ENCODE measurements at regions not wholly inside any gene's neighbourhood (a gene's known extent, or its start where the extent isn't known, plus 50 kb on each side); places are given as distances from the start of the nearest gene placed in this dataset.
"Not testable (repeated sequence)": the region's sequence is repeated elsewhere in the genome, so short reads cannot be mapped to it uniquely, and the experiment has no call there.

DNA sequence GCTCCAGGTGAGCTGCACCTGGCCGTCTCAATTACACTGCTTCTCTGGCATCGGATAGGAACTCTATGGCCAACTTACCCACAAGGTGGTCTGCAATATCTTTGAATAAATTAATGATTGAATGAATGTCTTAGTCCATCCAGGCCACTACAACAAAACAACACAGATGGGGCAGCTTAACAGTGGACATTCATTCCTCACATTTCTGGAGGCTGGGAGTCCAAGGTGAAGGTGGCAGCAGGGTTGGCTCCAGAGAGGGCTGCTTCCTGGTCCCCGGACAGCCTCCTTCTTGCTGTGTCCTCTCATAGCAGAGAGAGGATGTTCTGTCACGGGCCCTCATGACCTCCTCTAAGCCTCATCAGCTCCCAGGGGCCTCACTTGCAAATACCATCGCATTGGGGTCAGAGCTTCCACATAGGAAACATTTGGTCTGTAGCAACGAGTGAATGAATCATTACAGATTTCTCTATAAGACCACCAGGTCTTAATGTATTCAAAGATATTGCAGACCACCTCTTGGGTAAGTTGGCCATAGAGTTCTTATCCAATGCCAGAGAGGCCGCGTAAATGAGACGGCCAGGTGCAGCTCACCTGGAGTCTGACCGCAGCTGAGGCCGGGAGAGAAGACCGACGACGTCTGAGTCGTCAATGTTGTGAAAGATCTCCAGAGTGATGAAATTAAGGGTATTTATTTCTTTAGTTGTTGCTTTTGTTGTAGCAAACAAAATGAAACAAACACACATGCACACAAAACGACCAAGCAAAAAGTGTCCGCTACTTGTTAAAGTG, 182.7 kb upstream of the C14orf180 start:
- DNase-seq (ENCODE audit: low read depth in 2 of 2): no peak

DNA sequence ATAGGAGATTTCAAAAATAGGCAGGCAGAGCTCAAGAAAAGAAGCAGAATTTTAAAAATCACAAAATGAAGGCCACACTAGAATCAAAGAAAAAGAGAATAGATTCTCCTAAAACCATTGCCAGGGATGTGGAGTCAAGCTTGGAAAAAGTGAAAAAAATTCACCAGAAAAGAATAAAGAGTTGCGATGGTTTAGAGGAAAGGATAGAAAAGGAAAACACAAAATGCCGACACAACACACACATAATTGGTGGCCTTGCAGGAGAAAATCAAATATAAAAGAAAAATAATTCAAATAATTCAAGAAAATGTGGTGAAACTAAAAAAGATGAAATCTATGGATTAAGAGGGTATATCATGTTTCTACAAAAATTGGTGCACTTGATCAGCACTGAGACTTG, 181.6 kb upstream of the C14orf180 start:
- DNase-seq (ENCODE audit: low read depth in 2 of 2): no peak

DNA sequence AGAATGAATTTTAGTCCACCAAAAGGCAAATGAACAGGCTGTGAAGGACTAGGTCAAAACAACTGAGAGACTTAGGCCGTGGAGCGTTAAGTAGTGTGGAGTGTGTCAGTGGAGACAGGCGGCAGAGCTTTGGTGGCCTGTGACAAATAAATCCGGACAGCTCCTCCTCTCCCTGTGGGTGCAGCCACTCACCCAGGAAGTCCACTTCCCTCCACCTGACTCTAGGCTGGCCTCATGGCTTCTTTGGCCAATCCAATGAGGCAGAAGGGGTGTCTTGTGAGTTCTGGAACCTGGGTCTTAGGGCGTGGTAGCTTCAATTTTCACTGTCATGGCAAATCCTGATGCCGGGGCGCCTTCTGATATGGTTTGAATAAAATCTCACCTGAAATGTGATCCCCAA, 180.9 kb upstream of the C14orf180 start:
- no peak for DNase-seq (ENCODE audit: low read depth in 2 of 2)

DNA sequence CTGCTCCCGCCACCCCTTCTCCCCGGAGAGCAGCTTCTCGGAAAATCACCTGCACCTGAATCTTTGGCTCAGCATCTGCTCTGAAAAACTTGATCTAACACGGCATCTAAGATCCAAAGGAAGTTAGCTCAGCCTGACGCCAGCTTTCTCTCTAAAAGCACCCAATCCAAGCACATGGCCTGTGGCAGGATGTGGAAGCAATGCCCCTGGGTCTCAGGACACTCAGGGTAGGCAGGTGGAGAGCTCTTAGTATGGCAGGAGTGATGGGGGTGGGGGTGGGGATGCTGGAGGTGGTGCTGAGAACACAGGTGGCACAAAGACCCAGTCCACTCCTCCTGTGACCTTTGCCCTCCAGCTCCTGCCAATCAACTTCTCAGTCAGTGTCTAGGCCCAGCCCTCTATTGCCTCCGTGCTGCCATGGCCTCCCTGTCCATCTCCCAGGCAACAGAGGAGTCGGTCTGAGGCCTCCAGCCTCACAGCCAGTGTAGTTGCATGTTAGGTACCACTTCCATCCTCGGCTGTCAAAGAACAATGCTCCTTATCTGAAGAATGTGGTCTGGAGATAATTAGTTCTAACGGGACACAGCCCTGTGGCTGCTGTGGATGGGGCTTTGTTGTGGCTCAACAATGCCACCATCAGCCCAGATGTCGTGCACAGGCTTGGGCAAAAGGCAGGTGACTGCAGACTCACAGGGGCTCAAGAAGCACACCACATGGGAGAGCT, 180.0 kb upstream of the C14orf180 start:
- no peak for DNase-seq (ENCODE audit: low read depth in 2 of 2)

DNA sequence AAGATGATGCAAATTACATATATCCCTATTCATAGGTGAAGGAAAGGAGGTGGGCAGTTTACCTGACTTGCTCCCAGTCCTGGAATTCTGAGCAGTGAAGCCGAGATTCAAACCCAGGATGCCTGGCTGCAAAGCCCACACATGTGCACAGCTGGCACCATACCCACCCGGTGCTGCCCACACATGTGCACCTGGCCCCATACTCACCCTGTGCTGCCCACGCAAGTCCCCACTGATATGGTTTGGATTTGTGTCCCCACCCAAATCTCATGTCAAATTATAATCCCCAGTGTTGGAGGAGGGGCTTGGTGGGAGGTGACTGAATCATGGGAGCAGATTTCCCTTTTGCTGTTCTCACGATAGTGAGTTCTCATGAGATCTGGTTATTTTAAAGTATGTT, 179.2 kb upstream of the C14orf180 start:
- DNase-seq (ENCODE audit: low read depth in 2 of 2): no peak

DNA sequence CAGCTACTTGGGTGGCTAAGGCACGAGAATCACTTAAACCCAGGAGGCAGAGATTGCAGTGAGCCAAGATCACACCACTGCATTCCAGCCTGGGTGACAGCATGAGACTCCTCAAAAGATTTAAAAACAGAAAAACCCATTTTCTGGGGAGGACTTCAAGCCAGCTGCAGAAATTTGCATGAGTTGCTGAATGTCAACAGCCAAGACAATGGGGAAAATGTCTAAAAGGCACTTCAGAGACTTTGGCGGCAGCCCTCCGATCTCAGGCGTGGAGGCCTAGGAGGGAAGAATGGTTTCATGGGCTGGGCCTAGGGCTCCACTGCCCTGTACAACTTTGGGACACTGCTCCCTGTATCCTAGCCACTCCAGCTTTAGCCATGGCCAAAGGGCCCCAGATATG, 177.8 kb upstream of the C14orf180 start:
- DNase-seq (ENCODE audit: low read depth in 2 of 2): no peak

DNA sequence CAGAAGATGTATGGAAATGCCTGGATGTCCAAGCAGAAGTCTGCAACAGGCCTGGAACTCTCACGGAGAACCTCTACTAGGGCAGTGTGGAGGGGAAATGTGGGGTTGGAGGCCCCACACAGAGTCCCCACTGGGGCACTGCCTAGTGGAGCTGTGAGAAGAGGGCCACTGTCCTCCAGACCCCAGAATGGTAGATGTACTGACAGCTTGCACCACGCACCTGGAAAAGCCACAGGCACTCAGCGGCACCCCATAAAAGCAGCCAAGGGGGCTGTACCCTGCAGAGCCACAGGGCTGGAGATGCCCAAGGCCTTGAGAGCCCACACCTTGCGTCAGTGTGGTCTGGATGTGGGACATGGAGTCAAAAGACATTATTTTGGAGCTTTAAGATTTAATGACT, 177.3 kb upstream of the C14orf180 start:
- DNase-seq (ENCODE audit: low read depth in 2 of 2): not testable (repeated sequence)

DNA sequence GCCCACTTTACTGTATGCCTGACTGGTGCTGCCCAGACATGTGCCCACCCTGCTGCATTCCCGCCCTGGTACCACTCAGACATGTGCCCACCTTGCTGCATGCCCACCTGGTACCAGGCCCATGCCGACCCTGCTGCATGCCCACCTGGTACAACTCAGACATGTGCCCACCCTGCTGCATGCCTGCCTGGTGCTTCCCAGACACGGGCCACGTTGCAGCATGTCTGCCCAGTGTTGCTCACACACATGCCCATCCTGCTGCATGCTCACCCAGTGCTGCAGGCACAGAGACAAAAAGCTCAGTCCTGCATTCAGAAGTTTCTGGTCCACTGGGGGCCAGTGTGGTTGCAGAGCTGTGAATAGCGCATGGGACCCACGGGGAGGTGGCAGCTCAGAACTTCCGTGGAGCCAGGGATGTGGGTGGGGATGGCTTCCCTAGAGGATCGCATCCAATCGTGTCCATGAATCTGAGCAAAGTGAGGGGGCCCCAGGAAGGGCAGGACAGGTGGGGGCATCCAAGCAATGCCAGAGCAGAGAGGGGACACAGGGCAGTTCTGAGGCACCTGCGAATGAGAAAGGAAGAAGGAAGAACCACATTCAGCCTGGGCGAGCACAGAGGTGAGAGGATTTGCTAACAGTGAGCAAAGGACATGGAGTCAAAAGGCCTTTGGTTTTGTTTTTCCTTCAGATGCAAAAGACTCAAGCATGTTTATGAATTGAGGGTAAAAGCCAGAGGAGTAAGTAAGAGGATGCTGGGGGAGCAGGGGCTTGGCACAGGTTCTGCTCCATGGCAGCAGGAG, 175.9 kb upstream of the C14orf180 start:
- no peak for DNase-seq (ENCODE audit: low read depth in 2 of 2)

DNA sequence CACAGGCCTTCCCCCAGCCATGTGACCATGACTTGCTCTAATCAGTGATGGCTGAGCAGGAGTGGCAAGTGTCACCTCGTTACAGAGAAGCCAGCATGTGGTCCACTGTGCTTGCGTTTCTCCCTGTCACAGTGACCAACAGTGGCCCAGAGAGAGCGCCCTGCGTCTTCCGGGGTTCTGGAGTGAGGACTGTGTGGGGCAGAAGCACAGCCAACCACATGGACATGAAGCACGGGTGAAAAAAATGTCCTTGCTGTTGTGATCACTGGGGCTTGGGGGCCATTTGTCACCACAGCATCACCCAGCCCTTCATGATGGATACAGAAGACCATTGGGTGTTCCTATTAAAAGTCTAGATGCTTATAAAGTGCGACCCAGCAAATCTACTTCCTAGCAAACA, 174.6 kb upstream of the C14orf180 start:
- no peak for DNase-seq (ENCODE audit: low read depth in 2 of 2)

DNA sequence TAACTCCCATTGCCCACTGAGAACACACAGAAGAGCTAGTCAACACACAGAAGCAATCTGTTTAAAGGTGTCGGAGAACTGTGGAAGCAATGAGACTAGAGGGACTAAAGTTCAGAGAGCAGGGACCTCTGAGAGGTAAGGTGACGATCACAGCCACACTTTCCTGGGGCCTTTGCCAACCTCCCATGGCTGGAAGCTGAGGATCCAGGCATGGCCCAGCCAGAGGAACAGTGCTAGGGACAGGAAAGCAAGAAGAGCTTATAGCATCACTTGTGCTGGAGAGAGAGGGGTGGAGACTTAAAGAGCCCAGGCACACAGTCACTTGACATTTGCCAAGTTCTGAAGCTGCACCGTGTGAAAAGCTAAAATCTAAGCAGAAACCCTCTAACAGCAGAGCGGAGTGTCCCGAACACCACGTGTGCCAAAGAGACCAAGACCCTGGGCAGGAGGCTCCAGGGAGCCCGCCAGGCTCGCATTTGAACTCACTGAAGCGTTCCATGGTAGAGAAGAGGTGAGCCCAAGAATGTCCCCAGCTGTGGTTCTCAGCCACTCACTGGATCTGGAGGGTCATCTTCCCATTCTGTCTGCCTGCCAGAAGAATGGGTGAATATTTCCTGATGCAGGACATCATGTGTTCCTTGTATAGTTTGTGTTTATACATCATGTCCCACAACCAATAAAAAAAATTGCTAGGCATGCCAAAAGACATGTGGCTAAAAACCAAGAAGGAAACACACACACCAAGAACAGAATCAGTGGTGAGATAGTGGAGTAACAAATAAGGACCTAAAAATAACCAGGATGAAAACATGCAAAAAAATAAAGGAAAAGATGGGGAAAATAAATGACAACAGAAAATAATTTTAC, 174.0 kb upstream of the C14orf180 start:
- no peak for DNase-seq (ENCODE audit: low read depth in 2 of 2)

DNA sequence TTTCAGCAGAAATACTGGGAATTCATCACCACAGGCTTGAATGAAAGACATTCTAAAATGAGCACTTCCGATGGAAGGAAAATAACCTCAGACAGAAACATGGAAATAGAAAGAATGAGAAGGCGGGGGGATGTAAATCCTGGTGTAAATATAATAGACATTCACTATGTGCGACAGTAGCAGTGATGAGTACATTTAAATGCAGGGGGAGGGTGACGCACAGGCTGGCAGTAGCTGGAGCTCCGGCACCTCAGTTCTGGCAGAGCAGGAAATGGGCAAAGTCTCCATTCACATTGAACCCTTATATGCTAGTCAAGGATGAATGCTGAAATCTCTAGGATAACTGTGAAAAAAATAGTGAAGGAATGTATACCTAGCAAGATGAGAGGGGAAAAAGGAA, 172.7 kb upstream of the C14orf180 start:
- DNase-seq (ENCODE audit: low read depth in 2 of 2): no peak

DNA sequence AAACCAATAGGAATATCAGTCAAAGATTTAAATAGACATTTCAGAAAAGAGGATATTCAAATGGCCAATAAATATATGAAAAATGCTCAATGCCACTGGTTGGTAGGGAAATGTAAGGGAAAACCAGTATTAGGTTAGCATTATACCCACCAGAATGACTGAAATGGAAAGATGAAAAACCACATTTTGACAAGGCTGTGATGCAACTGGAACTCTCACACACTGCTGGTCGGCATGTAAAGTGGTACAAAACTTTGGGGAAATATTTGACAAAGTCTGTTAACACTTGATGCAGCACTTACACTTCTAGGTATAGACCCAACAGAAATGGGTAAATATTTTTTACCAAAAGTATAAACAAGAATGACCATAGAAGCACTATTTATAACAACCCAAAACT, 163.2 kb upstream of the C14orf180 start:
- no peak for DNase-seq (ENCODE audit: low read depth in 2 of 2)

DNA sequence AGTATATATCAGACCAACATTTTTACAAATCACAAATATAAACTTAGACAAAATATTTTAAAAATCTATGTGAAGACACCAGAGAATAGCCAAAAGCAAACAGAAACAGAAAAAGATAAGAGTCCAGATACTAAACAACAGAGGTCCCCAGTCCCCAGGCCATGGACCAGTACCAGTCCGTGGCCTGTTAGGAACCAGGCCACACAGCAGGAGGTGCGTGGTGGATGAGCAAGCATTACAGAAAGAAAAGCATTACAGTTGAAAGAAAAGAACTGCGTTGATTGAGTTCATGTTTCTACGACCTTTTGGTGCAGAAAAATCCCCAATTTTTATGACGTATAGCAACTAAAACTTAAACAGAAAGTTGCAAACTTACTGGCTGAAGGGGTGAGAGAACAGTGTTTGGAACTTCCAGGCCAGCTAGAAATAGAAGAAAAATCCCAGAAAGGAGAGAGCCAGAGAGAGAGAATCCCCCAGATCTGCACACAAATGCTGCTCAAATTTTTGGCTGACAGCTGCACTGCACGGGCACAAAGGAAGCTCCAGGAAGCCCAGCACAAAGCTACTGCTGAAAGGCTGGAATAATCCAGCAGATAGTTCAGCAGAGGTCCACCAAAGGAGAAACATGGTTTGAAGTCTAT, 159.6 kb upstream of the C14orf180 start:
- DNase-seq (ENCODE audit: low read depth in 2 of 2): no peak

DNA sequence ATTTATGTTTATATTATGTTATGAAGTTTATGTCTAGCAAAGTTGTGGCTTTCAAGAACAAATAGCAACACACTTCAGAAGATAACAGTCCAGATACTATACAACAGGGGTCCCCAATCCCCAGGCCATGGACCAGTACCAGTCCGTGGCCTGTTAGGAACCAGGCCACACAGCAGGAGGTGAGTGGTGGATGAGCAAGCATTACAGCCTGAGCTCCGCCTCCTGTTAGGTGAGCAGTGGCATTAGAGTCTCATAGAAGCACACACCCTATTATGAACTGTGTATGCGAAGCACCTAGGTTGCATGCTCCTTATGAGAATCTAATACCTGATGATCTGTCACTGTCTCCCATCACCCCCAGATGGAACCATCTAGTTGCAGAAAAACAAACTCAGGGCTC, 159.0 kb upstream of the C14orf180 start:
- not testable (repeated sequence) for DNase-seq (ENCODE audit: low read depth in 2 of 2)

DNA sequence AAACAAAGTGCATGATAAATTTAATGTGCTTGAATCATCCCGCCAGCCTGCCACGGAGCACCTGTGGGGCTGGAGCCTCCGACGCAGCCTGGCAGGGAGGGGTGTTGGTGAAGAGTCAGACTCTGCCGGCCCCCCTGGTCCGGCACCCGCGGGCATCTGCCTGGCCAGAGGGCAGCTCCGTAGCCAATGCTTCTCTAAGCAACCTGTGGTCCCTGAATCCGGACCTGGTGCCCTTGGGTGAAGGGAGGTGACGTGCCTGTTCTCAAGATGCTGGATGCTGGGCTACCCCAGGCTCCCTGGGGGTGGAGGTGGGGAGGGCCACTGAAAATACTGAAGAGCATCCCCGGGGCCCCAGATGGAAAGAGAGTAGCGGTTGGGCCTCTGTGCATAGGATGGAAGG, 158.6 kb upstream of the C14orf180 start:
- no peak for DNase-seq (ENCODE audit: low read depth in 2 of 2)

DNA sequence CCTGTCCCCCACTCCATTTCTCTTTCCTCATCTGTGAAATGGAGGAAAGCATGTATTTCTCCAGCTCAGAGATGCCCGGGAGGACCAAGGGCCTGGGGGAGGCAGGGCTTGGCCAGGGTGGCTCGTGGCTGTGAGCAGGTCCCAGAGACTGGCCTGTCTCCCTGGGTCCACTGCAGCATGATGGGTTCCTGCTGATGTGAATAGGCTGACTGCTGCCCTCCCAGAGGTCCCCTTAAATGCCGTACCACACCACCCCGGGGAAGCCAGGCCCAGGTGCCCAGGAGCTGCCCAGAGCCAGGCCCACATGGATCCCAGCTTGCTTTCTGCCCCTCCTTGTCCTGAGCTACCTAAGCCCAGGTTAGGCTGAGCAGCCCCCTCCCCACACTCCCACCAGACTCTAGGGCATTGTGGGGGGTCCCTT, 158.2 kb upstream of the C14orf180 start:
- DNase-seq (ENCODE audit: low read depth in 2 of 2): no peak

DNA sequence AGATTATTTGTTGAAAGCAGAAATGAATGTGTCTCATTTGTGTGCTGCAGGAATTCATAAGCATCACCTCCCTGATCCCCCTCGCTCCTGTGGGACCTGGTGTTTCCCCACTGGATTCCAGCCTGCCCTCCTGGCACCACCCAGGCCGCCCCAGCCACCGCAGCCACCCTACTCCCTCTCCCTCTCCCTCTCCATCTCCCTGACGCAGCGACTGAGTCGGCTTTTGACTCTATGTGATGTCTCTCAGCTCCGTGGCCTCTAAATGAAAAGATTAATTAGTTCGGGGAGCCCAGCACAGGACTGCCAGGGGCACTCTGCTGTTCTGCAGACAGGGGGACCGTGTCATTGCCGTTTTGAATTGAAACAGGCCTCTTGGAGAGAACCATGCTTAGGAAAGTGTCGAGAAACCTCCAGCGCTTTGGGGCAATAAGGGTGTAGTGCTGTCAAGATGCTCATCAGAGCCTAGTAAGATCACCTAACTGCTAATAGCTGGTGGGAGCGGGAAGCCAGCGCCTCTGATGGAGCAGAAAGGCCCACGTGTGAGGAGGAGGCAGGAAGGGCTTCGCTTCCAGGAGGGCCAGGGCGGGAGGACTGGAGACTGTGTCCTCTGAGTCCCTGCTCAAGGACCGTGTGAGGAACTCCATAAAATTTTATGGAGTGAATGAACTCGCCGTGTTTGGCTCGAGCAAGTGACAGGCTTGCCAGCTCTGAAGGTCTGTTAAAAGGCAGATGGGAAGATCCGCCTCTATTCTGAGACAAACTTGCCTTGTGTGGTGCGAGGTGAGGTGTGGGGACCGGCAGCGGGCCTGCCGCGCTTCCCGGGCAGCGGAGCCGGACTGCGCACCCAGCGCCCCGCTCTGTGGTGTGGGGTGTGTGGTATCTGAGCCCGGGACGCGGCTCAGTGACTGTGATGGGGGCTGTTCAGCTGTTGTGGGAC, 157.4 kb upstream of the C14orf180 start:
- no peak for DNase-seq (ENCODE audit: low read depth in 2 of 2)

DNA sequence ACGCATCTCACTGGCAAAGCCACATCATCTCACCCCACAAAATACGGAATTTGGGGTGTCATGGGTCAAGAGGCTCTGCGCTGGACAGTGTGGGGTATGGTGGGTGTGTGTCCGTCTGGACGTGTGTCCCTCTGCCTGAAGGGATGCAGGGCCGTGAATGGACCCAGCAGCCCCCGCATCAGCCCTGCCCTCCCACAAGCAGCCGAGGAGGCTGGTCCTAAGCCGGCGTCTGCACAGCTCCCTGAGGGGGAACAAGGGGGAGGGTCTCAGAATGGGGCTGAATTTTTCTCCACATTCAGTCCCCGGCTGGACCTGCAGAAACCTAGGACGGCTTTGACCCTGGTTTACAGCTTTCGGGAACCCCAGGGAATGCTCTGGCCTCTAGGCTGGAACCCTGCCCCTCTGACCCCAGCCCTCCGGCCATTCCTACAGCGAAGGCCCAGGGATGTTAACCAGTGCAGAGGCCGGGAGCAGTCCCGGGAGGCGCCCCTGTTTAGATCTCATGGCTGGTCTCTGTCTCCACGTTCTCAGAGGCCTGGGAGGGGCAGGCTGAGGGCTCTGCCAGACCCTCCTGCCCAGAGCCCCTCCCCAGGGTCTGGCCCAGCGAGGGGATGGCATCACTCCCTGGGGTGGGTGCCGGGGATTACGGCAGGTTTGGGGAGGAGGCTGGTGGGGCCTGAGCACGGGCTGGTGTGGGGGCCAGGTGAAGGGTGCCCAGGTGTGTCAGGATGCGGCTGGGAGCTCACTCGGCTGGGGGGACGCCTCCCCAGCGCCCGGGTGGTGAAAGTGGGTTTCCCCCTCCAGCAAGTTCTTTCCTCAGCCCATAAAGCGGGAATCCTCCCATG, 156.5 kb upstream of the C14orf180 start:
- DNase-seq (ENCODE audit: low read depth in 2 of 2): no peak

Measured in dermis microvascular lymphatic vessel endothelial cell (primary cell).